HG03159 (cell line): ENCODE measurements at regions not wholly inside any gene's neighbourhood (a gene's known extent, or its start where the extent isn't known, plus 50 kb on each side); places are given as distances from the start of the nearest gene placed in this dataset.

Experiments
- ATAC-seq: cut with Tn5 transposase; IDR thresholded peaks from one replicate; pipeline ENCODE4 v1.9.1; 2021; ENCODE audit warnings: mild to moderate bottlenecking, moderate library complexity; ENCODE audit not compliant: unreplicated experiment

DNA sequence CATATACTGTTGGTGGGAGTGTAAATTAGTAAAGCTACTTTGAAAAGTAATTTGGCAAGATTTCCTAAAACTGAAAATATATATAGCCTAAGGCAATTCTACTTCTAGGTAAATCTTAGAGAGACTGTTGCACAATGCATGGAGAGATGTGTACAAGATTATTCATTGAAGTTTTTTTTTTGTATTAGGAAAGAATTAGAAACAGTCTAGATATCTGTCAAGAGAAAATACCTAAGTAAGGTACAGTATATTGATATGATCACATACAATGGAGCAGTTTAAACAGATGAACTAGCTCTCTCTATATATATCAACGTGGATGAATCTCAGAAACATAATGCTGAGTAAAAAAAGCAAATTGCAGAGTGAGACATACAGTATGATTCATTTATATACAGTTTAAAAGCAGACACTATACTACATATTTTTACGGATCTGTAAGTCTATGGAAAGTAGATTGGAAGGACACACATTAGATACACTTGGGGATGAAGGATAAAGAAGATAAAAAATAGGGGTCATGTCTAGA, 59.3 kb upstream of the ACVR1 start:
- ATAC-seq, result no peak

DNA sequence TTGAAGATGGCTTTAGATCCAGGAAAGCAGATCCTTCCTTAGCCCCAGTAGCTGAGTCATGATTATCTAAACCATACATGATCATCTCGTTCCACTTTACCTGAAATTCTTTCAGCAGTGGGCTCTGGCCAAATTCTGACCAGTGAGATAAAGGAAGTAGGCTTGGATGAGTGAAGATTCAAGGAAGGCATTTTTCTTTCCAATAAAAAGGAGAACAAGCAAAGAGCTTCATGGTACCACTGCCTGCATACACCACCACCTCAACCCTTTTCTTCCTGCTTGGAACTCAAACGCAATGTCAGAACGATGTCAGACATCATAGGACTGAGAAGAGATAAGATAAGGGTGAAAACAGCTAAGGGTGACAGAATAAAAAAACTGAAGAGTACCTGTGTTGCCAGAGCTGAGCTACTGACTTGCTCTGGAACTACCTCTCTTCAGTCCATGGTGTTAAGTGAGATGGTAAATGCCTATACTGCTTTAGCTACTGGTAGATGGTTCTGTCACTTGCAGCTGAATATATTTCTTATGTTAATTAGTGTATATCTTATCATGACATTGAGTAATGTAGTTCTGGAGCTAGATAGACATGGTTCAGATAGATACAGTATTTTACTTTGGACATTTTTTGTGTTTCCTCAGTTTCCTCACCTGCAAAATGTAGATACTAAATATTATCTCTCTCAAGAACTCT, 58.7 kb upstream of the ACVR1 start:
- ATAC-seq, result no peak

DNA sequence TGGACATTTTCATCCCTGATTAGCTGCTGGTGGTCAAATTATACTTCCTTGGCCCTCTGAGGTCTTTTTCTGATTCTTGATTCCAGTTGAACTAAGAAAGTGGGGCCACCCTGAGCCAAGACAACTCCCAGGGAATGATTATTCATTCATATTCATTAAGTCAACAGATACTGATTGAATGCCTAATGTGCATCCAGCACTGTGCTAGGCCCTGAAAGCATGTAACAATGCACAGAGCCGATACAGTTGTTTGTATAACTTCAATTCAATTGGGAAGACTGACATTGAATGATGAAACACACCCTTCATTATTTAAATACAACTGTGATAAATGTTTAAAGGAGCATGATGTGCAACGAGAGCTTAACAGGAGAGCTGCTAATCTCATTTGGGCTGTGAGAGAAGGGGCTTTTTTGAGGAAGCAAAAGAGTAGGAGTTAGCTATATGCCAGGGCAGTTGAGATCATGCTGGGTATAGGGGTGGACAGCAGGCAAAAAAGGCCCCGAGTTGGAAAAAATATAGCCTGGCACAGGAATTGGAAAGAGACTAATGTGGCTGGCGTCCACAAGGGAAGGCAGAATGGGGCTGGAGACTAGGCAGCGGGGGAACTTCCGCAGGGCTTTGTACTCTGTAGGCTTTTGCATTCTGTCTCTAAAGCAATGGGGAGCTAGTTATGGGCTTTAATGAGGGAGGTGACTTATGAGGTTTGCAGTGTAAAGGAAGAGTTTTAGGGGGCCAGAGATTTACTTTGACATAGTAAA, 57.2 kb upstream of the ACVR1 start:
- ATAC-seq, result no peak

DNA sequence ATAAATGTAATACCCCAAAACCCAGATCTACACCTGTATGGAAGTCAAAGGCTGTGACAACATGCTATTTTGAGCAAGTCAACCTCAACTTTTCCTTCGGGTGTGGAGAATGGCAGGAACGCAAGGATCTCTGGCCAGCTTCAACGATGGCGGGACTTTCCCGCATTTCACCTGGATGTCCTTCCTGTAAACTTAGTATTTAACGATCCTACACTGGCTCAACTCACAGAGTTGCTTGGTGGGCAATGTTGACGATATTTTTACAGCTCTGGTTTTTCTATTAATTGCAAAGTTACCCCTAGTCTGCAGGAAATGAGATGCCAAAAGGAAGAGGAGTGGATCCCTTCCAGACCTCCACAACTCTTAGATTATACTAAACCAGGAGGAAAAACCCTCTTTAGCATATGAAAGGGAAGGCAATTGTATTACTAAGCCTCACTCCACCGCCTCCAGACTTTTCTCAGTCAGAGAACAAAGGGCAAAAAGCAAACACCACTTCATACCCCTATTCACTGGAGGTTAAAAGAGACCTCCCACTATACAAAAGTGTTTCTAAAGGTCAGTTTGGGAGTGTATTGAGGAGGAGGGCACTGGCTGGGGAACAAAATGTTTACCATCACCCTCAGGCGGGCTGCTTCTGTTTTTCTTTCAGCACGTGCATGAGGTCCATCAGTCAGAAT, 56.5 kb upstream of the ACVR1 start:
- ATAC-seq, result no peak

DNA sequence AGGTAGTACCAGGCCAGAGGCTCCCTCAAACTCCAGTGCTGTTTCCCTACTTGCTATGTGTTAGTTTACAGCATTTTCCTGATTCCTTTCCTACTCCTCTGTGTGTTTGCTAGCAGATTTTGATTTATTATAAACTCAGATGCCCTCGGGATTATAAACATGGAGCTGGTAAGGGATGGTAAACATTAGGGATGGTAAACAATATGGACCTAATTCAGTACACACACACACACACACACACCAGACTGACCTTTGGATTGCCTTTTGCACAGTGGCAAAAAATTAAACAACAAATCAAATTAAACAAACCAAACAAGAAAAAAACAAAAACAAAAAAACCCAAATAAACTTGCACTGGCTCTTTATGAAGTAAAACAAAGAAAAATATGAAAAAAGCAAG, 55.4 kb upstream of the ACVR1 start:
- ATAC-seq, result no peak

DNA sequence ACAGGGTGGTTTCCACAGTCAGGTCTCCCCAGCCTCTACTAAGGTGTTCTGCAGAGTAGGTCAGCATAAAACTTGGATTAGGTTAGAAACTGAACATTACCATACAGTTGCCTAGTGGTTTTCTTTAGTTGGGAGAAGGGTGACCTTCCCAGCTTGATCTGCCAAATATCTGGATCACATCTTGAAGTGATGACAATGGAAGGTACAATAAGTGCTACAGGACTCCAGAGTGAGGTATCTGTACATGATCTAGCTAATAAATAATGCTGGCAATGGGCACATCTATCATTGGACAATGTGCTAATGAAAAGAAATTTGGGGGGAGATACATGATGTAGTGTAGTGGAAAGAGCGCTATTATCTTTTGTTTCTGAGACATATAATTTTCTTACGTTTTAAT, 54.6 kb upstream of the ACVR1 start:
- ATAC-seq, result no peak

DNA sequence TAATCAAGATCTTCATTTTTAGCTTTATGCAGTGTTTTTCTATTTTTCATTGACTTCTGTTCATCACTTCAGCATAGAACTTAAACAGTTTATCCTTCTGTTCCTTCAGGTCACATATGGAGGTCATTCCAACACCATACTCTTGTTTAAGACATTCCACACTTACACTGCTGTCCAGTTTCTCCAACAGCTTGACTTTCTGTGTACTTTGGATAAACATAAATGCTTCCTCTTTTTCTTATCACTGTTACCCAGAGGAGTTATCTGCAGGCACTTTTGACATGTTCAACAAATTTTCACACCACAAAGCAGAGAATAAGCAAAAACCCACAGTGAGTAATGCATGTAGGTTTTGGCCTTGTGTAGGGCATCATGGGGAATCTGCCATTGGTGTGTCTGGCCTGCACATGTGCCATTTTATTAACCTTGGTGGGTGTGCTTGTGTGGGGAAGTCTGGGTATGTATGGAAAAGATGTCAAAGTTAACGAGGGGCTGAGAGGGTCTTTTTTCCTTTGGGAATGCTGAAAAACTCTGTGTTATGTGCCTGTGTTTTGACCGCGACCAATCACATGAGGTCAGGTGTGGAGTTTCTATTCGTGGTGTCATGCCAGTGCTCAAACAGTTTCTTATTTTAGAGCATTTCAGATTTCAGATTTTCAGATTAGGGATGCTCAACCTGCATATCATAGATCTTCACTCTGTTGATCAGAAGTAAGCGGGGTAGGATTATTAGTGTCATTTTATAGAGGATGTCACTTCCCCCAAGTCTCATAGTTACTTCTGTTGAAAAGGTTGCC, 53.9 kb upstream of the ACVR1 start:
- no peak for ATAC-seq

DNA sequence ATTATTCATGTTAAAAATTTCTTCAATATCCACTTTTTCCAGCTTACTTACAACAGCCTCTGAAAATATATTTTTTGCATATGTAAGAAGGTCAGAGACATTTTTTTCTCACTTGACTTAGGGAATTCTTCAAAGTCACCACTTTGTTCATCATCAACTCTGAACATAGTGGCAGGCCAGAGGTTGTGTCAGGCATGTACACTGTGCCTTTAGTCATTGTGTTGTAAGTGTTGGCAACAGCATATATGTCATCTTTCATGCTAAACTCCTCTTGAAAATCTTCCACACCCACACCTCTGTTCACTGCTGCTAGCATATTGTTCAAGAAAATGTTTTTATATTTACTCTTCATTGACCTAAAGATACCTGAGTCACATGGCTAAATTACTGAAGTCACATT, 52.2 kb upstream of the ACVR1 start:
- ATAC-seq, result no peak

DNA sequence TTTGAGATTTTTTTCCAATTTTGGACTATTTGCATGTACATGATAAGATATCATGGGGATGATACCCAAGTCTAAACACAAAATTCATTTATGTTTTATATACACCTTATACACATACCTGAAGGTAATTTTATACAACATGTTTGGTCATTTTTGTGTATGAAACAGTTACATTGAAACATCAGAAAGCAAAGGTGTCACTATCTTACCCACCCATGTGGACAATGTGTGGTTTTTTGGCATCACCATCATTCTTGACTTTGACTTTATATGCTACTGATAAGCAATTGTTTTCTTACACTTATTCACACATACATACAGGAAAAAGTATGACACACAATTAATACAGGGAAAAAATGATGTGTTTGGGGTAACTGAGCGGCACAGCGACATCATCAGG, 51.0 kb upstream of the ACVR1 start:
- no peak for ATAC-seq
